GM21576 (cell line): ENCODE measurements at regions not wholly inside any gene's neighbourhood (a gene's known extent, or its start where the extent isn't known, plus 50 kb on each side); places are given as distances from the start of the nearest gene placed in this dataset.

Experiments used
- ATAC-seq: cut with Tn5 transposase; IDR thresholded peaks from one replicate; pipeline ENCODE4 v1.9.1; 2021; ENCODE audit warnings: mild to moderate bottlenecking, moderate library complexity; ENCODE audit not compliant: unreplicated experiment

- ATAC-seq = no peak
These were observed 214.5 kb downstream of the BTG1 start for GRCh38 chr12:91931111-91931510.

- no peak for ATAC-seq
These were observed 217.1 kb downstream of the BTG1 start for GRCh38 chr12:91928501-91928900.

GRCh38 chr12:91926848-91927247 is 218.8 kb downstream of the BTG1 start:
- ATAC-seq = no peak

GRCh38 chr12:91924827-91925226 is 220.8 kb downstream of the BTG1 start:
- no peak for ATAC-seq

GRCh38 chr12:91923864-91924263 is 221.8 kb downstream of the BTG1 start:
- no peak for ATAC-seq

GRCh38 chr12:91922674-91923073 is 223.0 kb downstream of the BTG1 start:
- no peak for ATAC-seq

GRCh38 chr12:91922139-91922538 is 223.5 kb downstream of the BTG1 start:
- no peak for ATAC-seq

GRCh38 chr12:91921555-91921954 is 224.1 kb downstream of the BTG1 start:
- ATAC-seq = no peak

GRCh38 chr12:91920741-91921140 is 224.9 kb downstream of the BTG1 start:
- no peak for ATAC-seq

GRCh38 chr12:91920276-91920675 is 225.4 kb downstream of the BTG1 start:
- ATAC-seq = no peak

GRCh38 chr12:91918431-91918830 is 227.2 kb downstream of the BTG1 start:
- no peak for ATAC-seq

- ATAC-seq = no peak
These were observed 230.9 kb downstream of the BTG1 start for GRCh38 chr12:91914701-91915100.

- no peak for ATAC-seq
These were observed 232.0 kb downstream of the BTG1 start for GRCh38 chr12:91913651-91914050.

GRCh38 chr12:91913124-91913523 is 232.5 kb downstream of the BTG1 start:
- no peak for ATAC-seq

- no peak for ATAC-seq
These were observed 233.5 kb downstream of the BTG1 start for GRCh38 chr12:91912178-91912577.

GRCh38 chr12:91910871-91911388 is 234.7 kb downstream of the BTG1 start:
- no peak for ATAC-seq

- ATAC-seq = no peak
These were observed 242.6 kb downstream of the BTG1 start for GRCh38 chr12:91902860-91903683.

GRCh38 chr12:91901381-91902074 is 244.1 kb downstream of the BTG1 start:
- no peak for ATAC-seq

- ATAC-seq = no peak
These were observed 244.7 kb downstream of the BTG1 start for GRCh38 chr12:91900971-91901370.

- ATAC-seq = no peak
These were observed 246.6 kb downstream of the BTG1 start for GRCh38 chr12:91899056-91899455.

GRCh38 chr12:91897025-91897515 is 248.6 kb downstream of the BTG1 start:
- no peak for ATAC-seq
